Right lobe of liver (tissue), 6 donors: ENCODE measurements at regions not wholly inside any gene's neighbourhood (a gene's known extent, or its start where the extent isn't known, plus 50 kb on each side); places are given as distances from the start of the nearest gene placed in this dataset.

Experiments
- ATAC-seq, 4 donors: fragments of 200-7000 bp; cut with Tn5 transposase; one replicate each; pipeline ENCODE4 v1.9.1; 2020; ENCODE audit warnings: mild to moderate bottlenecking in 4 of 4, moderate library complexity in 4 of 4
- DNase-seq, 3 donors: peaks; one replicate each; pipeline ENCODE4 v3.0.0-alpha.2; 2020
- H3K27ac ChIP-seq, 3 donors: fragments of 200-600 bp; one replicate each; pipeline ENCODE4 v1.8.0; 2022
- H3K27me3 ChIP-seq, 2 donors: fragments of 200-600 bp; one replicate each; pipeline ENCODE4 v1.8.0; 2022
- H3K36me3 ChIP-seq, 4 donors: fragments of 200-600 bp; sonication (generic) in 1 of 4; one replicate each; pipeline versions ENCODE4 v1.5.1 to v1.8.0; 2017 to 2022; ENCODE audit warnings: control low read depth in 1 of 4
- H3K4me1 ChIP-seq, 4 donors: fragments of 200-600 bp; sonication (generic) in 1 of 4; one replicate each; pipeline versions ENCODE4 v1.5.1 to v1.8.0; 2017 to 2022; ENCODE audit warnings: control low read depth in 1 of 4
- H3K4me3 ChIP-seq, 3 donors: fragments of 200-600 bp; one replicate each; pipeline ENCODE4 v1.8.0; 2022
- H3K9me3 ChIP-seq, 4 donors: fragments of 200-600 bp; sonication (generic) in 1 of 4; one replicate each; pipeline versions ENCODE4 v1.5.1 to v1.8.0; 2017 to 2022; ENCODE audit warnings: control low read depth in 1 of 4
- POLR2A ChIP-seq: fragments of 450-650 bp; IDR thresholded peaks from one replicate; pipeline ENCODE4 v1.6.1; 2017; ENCODE audit warnings: antibody characterized with exemption, mild to moderate bottlenecking
- WGBS: methylation state at CpG from one replicate; pipeline ENCODE4 v1.1.6; 2018; ENCODE audit warnings: low coverage, low lambda C conversion rate; ENCODE audit not compliant: insufficient coverage; ENCODE audit errors: missing lambda C conversion rate; 5-methylcytosine and 5-hydroxymethylcytosine counted together
- intact Hi-C, 2 donors: fragments of 100-400 bp; cut with DNase I; formaldehyde crosslinking; loops; one replicate each; pipeline versions ENCODE4 v1.11.2 to v1.14.1; 2022
- TF ChIP-seq, protein P1 (sequence below), 4 donors: fragments of 200-600 bp in 3 of 4; fragments of 450-650 bp in 1 of 4; IDR thresholded peaks; one replicate each; pipeline versions ENCODE4 v1.5.1 to v1.8.0; 2016 to 2022; ENCODE audit warnings: antibody characterized with exemption in 4 of 4, mild to moderate bottlenecking in 2 of 4
- donor health status: DM: no; HTN: yes; CAD: no.
- donor health status: DM: no; HTN: no; CAD: no.
- donor health status: DM: no; HTN: no; CAD: no.
- donor health status: DM: no; HTN: yes; CAD: no.
- donor health status: DM: no; HTN: yes; CAD: no.

DNA sequence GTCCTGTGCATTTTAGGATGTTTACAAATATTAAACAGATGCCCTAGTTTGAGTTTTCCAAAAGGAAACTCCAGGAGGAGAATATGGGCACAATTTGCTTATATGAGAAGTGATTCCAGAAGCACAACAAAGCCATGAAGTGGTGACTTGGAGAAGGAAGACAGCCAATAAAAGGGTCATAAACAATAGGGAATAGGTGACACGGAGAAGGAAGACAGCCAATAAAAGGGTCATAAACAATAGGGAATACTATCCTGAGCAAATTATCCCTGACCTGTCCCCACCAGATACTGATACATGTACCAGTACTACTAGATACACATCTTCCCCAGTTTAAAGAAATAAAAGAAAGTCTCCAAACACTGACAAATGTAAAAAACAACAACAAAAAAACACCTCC lies 663.6 kb downstream of the GBE1 start:
- no peak for ATAC-seq
- intact Hi-C loops: no loop called here

DNA sequence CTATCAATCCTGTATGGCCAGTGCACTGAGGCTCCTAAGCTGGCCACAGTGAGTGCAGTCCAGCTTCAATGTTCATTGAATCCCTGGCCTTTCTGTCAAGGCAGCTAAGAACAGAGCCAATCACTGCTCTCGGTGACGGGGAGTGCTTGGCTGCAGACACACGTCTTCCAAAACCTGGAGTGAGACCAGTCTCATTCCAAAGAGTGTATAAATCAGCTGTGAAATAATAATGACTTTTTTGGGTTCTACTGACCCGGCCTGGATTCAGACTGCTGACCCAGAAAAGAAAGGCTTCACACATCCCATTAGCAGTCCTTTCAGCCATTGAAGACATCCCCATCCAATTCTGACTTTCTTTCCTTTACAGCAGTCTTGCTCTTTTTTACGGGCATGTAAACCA lies 665.5 kb downstream of the GBE1 start:
- Histone ChIP-seq H3K9me3 (no peaks in the 10 kb centered on the region), H3K4me3 (no peak overlapping the region), H3K27me3 (no peaks in the 10 kb centered on the region), H3K27ac (no peak overlapping the region), H3K36me3 (no peaks in the 10 kb centered on the region), H3K4me1 (no peaks in the 10 kb centered on the region)
- intact Hi-C loops: no loop called here
- ATAC-seq (no peak), DNase-seq (no peak)
- TF ChIP-seq, protein P1, sequence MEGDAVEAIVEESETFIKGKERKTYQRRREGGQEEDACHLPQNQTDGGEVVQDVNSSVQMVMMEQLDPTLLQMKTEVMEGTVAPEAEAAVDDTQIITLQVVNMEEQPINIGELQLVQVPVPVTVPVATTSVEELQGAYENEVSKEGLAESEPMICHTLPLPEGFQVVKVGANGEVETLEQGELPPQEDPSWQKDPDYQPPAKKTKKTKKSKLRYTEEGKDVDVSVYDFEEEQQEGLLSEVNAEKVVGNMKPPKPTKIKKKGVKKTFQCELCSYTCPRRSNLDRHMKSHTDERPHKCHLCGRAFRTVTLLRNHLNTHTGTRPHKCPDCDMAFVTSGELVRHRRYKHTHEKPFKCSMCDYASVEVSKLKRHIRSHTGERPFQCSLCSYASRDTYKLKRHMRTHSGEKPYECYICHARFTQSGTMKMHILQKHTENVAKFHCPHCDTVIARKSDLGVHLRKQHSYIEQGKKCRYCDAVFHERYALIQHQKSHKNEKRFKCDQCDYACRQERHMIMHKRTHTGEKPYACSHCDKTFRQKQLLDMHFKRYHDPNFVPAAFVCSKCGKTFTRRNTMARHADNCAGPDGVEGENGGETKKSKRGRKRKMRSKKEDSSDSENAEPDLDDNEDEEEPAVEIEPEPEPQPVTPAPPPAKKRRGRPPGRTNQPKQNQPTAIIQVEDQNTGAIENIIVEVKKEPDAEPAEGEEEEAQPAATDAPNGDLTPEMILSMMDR (IDR thresholded peaks at IDR 0.05): no peak
- no peak for TF ChIP-seq POLR2A
- 86% methylated on average over 5 of the region's 5 CpGs for WGBS

More for the DNA sequence above, 663.6 kb downstream of the GBE1 start:
- H3K4me3 ChIP-seq: no peak overlapping the region
- H3K9me3 ChIP-seq: no peaks in the 10 kb centered on the region
- H3K27me3 ChIP-seq: no peaks in the 10 kb centered on the region
- DNase-seq: no peak
- no peaks in the 10 kb centered on the region for H3K36me3 ChIP-seq
- H3K27ac ChIP-seq: no peak overlapping the region
- H3K4me1 ChIP-seq: no peaks in the 10 kb centered on the region
- WGBS: 75% methylated on average over 1 of the region's 1 CpG
- TF ChIP-seq, protein P1 (IDR thresholded peaks at IDR 0.05): no peak
- TF ChIP-seq POLR2A: no peak

DNA sequence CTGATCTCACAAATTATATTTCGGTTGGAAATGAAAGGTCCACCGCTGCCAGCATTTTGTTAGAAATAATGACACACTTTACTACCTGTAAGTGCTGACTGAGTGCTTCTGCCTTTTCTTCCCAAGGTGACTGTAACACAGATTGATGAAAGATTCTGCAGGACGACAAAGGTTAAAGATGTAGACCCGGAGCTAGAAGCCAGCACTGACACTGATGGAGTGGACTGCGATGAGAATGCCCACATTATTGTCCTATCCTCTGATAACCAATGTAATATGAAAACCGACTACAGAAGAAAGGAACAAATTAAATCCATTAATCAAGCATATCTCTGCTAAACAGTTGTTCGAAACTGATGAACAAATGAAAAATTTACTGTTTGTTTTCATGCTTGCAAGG lies 666.5 kb downstream of the GBE1 start:
- Histone ChIP-seq H3K27ac (no peak overlapping the region), H3K4me1 (no peaks in the 10 kb centered on the region), H3K4me3 (no peak overlapping the region), H3K9me3 (no peaks in the 10 kb centered on the region), H3K36me3 (no peaks in the 10 kb centered on the region), H3K27me3 (no peaks in the 10 kb centered on the region)
- intact Hi-C loops: no loop called here
- ATAC-seq (no peak), DNase-seq (no peak)
- WGBS: 70% methylated on average over 7 of the region's 7 CpGs
- TF ChIP-seq POLR2A: no peak
- TF ChIP-seq, protein P1 (IDR thresholded peaks at IDR 0.05): no peak

DNA sequence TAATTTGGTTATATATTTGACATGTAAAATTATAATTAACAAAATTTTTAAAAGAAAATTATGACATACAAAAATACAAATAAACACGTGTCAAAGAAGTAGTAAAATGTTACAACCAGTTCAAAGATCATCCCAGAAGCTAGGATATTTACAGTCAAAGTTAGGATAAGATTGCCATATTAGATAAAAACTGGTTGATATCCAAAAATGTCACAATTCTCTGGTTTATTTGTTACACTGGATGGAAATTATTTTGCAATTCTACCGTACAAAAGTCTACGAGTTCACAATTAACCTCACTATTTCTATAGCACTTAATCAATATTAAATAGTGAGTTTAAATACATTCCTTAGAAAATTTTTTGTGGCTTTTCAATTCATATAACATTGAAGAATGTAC lies 673.8 kb downstream of the GBE1 start:
- H3K27me3 ChIP-seq: no peaks in the 10 kb centered on the region
- no peak overlapping the region for H3K4me3 ChIP-seq
- ATAC-seq (peak; percentile 62 to 90 (median 80)), DNase-seq (no peak)
- intact Hi-C loops: no loop called here
- no peaks in the 10 kb centered on the region for H3K9me3 ChIP-seq
- peaks cover 0 to 16% (median 0%) of the 10 kb centered on the region in 4 donors for H3K4me1 ChIP-seq
- H3K36me3 ChIP-seq: no peaks in the 10 kb centered on the region
- 28% methylated on average over 3 of the region's 3 CpGs for WGBS
- peak overlapping the region in 2 of 3 donors; percentile 42 to 49 for H3K27ac ChIP-seq
- TF ChIP-seq POLR2A: no peak
- TF ChIP-seq, protein P1 (IDR thresholded peaks at IDR 0.05): no peak

DNA sequence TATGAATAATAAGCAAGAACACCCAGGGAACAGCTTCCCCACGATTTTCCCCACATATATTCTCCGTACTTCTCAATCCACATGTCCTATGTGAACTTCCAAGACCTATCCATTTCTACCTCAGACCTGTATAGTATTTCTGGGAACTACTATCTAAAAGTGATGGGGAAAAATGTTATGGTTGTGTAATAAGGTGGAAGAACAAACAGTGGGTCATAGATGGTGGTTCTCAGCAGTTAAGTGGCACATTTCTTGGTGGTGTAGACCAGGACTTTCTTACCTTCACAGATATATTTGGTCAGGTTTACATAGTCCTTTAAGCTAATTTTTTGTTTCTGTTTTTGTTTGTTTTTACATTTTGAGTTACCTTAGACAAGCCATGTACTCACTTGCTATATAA lies 675.1 kb downstream of the GBE1 start:
- Histone ChIP-seq H3K4me3 (no peak overlapping the region), H3K36me3 (no peaks in the 10 kb centered on the region), H3K4me1 (peaks cover 0 to 16% (median 0%) of the 10 kb centered on the region in 4 donors), H3K27ac (peak overlapping the region; percentile 18 to 49 (median 33)), H3K9me3 (no peaks in the 10 kb centered on the region), H3K27me3 (no peaks in the 10 kb centered on the region)
- WGBS: 70% methylated on average over 2 of the region's 2 CpGs
- ATAC-seq: peak; percentile 30 to 71 (median 66)
- intact Hi-C loops: no loop called here
- no peak for DNase-seq
- no peak for TF ChIP-seq POLR2A
- TF ChIP-seq, protein P1 (IDR thresholded peaks at IDR 0.05): no peak
